ENCODE measurements at regions not wholly inside any gene's neighbourhood (a gene's known extent, or its start where the extent isn't known, plus 50 kb on each side); places are given as distances from the start of the nearest gene placed in this dataset.

DNA sequence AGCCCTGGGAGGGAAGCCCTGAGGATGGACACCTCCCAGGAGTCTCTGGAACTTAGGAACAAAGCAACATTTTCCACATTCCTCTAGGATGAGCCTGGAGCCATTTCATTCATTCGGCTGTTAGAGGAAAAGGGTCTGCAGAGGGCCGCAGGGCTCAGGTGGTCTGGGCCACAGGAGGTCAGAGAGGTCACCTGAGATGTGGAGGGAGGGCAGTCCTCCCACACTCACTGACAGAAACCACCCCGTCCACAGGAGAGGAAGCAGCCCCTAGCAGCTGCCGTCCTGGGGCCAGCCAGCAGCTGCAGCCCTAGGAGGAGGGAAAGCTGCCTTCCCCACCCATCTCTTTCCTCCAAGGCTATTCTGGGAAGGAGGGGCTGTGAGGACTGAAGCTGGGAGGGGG, 207.0 kb downstream of the CDC5L start:
- Mint-ChIP-seq H3K27me3 (peaks cover 18% of the 10 kb centered on the region), H3K4me1 (ENCODE audit: low read depth) (peaks cover 2% of the 10 kb centered on the region), H3K9me3 (no peaks in the 10 kb centered on the region), H3K36me3 (ENCODE audit: low read depth) (no peaks in the 10 kb centered on the region), H3K4me3 (no peak overlapping the region), H3K27ac (no peak overlapping the region)
- no peak for DNase-seq

DNA sequence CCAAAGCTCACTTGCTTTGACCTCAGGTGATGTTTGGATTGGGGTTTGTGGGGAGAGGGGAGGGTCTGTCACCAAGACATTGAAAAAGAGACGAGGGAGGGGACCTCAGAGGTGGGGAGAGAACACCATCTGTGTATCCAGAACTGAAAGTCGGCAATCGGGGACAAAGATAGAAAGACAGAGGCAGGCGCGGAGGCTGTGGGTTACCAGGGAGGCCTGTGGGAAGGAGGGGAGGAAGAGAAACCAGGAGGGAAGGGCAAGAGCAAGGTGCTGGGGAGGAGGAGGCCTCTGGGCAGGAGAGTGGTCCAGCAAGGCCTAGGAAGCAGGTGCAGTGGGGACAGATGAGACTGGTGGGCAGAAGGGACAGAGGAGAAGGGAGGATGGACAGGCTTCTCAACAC, 211.2 kb downstream of the CDC5L start:
- H3K4me1 Mint-ChIP-seq (ENCODE audit: low read depth), result no peaks in the 10 kb centered on the region
- no peaks in the 10 kb centered on the region for H3K9me3 Mint-ChIP-seq
- H3K4me3 Mint-ChIP-seq, result no peak overlapping the region
- no peaks in the 10 kb centered on the region for H3K36me3 Mint-ChIP-seq (ENCODE audit: low read depth)
- DNase-seq, result no peak
- H3K27ac Mint-ChIP-seq, result no peak overlapping the region
- peaks cover 2% of the 10 kb centered on the region for H3K27me3 Mint-ChIP-seq

DNA sequence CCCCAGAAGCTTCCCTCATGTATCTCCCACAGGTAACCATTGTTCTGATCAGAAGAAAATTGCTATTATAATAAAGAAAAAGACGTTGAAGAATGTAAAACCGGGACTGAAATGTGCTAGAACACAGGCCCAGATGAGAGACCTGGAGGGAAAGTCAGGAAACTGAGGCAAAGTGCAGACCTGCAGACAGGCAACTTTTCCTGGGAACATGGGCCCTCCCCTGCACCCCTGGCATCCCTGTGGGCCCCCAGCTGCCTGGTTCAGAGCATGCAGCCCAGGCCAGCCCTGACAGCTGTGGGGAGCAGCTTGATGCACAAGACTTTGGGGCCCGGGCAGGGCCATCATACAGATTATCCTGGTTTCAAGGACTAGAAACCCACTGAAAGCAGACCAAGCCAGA, 212.2 kb downstream of the CDC5L start:
- Mint-ChIP-seq H3K4me1 (ENCODE audit: low read depth) (no peaks in the 10 kb centered on the region), H3K9me3 (no peaks in the 10 kb centered on the region), H3K4me3 (no peak overlapping the region), H3K36me3 (ENCODE audit: low read depth) (no peaks in the 10 kb centered on the region), H3K27ac (no peak overlapping the region), H3K27me3 (no peaks in the 10 kb centered on the region)
- no peak for DNase-seq

DNA sequence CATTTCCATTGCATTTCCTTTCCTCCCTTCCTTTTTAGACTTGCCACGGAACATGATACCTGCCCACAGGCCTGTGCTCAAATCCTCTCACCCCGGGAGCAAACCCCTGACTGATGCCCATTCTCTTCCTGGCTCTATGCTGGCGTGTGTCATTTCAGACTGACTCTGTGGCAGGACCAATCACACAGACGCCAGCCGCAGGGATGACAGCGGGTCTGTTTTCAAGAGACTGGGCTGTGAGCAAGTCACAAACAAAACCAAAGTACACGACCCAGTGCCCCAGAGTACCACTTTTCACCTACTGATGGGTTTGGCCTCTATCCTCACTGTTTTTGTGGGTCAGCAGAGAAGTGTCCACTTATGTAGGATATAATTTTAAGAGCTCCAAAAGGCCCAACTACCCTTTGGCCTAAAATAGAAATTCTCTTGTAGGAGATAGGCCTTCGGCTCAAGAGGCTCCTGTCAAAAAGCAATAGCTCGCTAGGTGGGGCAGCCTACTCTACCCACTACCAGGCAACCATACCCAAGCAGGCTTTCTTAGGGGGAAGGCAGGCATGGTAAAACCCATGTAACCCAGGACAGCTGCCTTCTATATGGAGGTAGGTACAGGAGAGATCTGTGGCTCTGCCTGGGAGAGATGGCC, 215.7 kb downstream of the CDC5L start:
- Mint-ChIP-seq H3K36me3 (ENCODE audit: low read depth) (no peaks in the 10 kb centered on the region), H3K27ac (no peak overlapping the region), H3K4me1 (ENCODE audit: low read depth) (no peaks in the 10 kb centered on the region), H3K4me3 (no peak overlapping the region), H3K27me3 (no peaks in the 10 kb centered on the region), H3K9me3 (no peaks in the 10 kb centered on the region)
- no peak for DNase-seq

DNA sequence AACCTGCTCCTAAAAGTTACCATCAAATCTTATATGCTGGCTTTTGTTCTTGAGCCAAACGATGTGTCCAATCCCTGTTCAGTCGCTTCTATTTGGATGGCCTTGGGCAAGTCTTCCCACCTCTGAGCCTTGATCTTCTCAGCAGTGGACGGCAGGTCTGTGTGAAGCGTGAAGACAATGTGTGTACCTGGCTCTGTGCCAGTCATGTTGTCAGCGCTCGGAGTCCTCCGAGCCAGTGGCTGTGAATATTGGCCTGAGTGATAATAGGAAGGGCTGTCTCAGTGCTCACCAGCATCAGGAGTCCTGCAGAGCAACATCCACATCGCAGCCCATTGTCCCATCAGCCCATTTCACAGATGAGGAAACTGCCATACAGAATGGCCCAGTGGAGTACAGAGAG, 219.0 kb downstream of the CDC5L start:
- no peaks in the 10 kb centered on the region for H3K4me1 Mint-ChIP-seq (ENCODE audit: low read depth)
- no peaks in the 10 kb centered on the region for H3K27me3 Mint-ChIP-seq
- H3K27ac Mint-ChIP-seq, result no peak overlapping the region
- DNase-seq, result no peak
- no peaks in the 10 kb centered on the region for H3K36me3 Mint-ChIP-seq (ENCODE audit: low read depth)
- no peaks in the 10 kb centered on the region for H3K9me3 Mint-ChIP-seq
- H3K4me3 Mint-ChIP-seq, result no peak overlapping the region

DNA sequence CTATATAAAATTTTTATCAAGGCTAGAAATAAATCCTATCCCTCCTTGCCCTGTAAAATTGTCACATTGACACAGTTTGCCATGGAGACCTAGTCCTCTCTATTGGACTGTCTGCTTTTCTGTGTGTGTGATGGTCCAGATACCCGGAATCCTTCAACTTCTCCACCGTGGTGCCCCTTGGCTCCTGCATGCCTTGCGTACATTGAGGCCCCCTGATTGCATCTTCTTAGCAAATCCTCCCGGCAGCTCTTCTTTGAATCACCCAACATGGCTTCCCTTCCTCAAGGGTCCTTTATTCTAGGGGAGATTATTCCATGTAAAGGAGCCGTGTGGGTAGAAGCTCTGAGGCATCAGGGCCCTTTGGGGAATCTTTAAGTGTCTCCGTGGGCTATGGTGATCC, 219.5 kb downstream of the CDC5L start:
- Mint-ChIP-seq H3K27me3 (no peaks in the 10 kb centered on the region), H3K4me1 (ENCODE audit: low read depth) (no peaks in the 10 kb centered on the region), H3K36me3 (ENCODE audit: low read depth) (no peaks in the 10 kb centered on the region), H3K9me3 (no peaks in the 10 kb centered on the region), H3K27ac (no peak overlapping the region), H3K4me3 (no peak overlapping the region)
- no peak for DNase-seq

DNA sequence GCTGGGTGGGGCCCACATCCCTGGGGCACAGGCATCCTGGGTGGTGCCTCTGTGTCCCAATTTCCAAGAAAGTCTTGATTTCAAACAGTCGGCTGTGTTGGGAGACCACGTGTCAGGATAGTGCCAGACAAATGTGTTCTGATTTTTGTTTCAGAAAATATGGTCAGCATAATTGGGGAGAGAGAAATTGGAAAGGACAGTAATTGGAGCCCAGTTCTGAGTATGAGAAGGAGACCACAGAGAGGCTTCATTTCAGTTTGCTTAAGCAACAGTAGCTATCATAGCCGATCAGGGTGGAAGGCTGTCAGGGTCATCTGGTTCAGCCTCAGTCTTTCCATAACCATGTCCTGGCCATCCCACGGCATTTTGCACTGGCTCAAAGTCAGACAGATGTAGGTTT, 220.7 kb downstream of the CDC5L start:
- DNase-seq, result no peak
- Mint-ChIP-seq H3K4me3 (no peak overlapping the region), H3K27me3 (no peaks in the 10 kb centered on the region), H3K27ac (no peak overlapping the region), H3K9me3 (no peaks in the 10 kb centered on the region), H3K4me1 (ENCODE audit: low read depth) (no peaks in the 10 kb centered on the region), H3K36me3 (ENCODE audit: low read depth) (no peaks in the 10 kb centered on the region)

DNA sequence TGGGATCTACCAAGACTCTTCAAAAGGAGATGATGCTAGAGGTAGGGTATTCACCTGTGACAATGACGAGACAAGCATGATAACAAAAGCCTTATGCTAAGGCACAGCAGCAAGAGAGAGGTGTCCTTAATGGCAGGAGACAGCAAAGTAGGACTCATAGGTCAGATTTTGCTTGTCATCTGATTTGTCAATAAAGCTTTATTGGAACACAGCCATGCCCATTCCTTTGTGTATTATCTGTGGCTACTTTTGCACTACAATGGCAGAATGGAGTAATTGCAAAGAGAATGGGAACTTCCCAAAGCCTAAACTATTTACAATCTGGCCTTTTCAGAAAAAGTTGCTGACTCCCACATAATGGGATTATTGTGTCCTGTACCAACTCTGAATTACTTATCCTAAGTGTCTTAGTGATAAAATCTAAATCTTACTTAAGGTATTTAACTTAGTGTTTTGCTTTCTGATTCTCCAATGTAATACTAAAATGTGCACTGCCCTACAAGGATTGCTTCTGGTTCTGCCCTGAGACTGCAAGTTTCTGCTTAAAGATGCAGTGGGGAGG, 221.6 kb downstream of the CDC5L start:
- Mint-ChIP-seq H3K4me1 (ENCODE audit: low read depth) (no peaks in the 10 kb centered on the region), H3K9me3 (no peaks in the 10 kb centered on the region), H3K27me3 (no peaks in the 10 kb centered on the region), H3K36me3 (ENCODE audit: low read depth) (no peaks in the 10 kb centered on the region), H3K4me3 (no peak overlapping the region), H3K27ac (no peak overlapping the region)
- DNase-seq, result no peak

DNA sequence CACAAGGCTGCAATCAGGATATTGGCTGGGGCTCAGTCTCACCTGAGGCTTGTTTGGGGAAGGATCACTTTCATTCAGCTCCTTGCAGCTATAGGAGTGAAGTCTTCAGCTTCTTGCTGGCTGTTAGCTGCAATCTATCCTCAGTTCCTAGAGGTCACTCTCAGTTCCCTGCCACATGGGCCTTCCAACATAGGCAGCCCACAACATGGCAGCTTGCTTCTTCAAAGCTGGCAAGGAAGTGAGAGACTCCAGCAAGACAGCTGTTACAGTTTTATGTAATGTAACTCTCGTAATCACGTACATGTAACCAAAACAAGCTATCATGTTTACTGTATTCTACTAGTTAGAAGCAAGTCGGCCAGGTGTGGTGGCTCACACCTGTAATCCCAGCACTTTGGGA, 226.9 kb downstream of the CDC5L start:
- Mint-ChIP-seq H3K36me3 (ENCODE audit: low read depth) (no peaks in the 10 kb centered on the region), H3K27me3 (no peaks in the 10 kb centered on the region), H3K27ac (no peak overlapping the region), H3K4me3 (no peak overlapping the region), H3K9me3 (no peaks in the 10 kb centered on the region), H3K4me1 (ENCODE audit: low read depth) (no peaks in the 10 kb centered on the region)
- no peak for DNase-seq

DNA sequence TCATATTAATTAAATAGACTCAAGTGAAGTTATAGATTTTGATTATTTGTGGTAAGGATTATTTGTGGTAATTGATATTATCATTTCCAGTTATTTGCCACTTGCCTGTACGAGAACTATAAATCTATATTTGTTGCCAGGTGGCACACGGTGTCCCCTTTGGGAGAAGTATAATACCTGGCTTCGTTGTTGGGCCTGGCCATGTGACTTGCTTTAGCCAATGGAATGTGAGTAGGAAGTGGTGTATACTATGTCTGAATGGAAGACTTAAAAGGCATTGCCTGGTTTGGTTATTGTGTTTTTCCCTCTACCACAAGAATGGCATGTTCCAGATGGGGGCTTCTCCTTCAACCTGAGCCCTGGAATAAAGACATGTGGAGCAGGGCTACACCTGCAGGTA, 228.1 kb downstream of the CDC5L start:
- Mint-ChIP-seq H3K4me1 (ENCODE audit: low read depth) (no peaks in the 10 kb centered on the region), H3K4me3 (no peak overlapping the region), H3K36me3 (ENCODE audit: low read depth) (no peaks in the 10 kb centered on the region), H3K27me3 (no peaks in the 10 kb centered on the region), H3K9me3 (no peaks in the 10 kb centered on the region), H3K27ac (no peak overlapping the region)
- no peak for DNase-seq

DNA sequence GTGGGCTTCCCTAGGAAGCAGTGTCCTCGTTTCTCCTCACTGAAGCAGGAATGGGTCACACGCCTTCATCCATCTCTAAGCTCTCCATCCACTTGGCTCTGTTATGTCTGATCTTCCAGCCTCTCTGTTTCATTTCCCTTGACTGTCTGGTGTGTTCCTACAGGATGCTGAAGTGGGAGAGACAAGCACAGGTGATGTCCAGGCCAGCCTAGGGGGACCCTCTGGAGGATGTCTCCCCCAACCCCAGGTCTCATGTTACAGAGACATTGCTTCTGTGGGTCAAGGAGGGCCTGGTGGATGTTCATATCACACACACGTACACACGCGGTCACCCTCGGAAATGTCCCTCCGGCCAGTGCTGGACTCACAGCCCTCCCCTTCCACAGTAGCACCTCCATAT, 229.9 kb downstream of the CDC5L start:
- Mint-ChIP-seq H3K27ac (no peak overlapping the region), H3K4me3 (no peak overlapping the region), H3K36me3 (ENCODE audit: low read depth) (no peaks in the 10 kb centered on the region), H3K9me3 (no peaks in the 10 kb centered on the region), H3K27me3 (no peaks in the 10 kb centered on the region), H3K4me1 (ENCODE audit: low read depth) (no peaks in the 10 kb centered on the region)
- DNase-seq, result no peak

DNA sequence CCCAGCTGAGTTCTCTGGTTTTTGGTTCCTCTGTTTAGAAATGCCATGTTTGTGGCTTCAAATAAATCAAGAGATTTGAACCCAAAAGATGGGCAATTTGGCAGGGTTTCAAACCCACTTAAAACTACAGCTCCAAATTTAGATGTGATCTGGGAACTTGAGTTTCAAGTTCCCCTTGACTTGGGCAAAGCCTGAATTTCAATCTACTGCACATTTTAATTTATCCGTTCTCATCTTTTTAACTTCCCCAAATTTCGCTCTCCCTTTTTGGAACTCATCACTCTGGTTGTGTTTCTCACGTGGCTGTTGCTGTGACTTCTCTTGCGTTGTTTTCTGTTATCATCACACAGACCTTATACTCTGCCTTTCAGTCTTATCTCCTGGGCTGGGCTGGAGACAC, 230.9 kb downstream of the CDC5L start:
- Mint-ChIP-seq H3K27ac (no peak overlapping the region), H3K4me3 (no peak overlapping the region), H3K27me3 (no peaks in the 10 kb centered on the region), H3K36me3 (ENCODE audit: low read depth) (no peaks in the 10 kb centered on the region), H3K9me3 (no peaks in the 10 kb centered on the region), H3K4me1 (ENCODE audit: low read depth) (no peaks in the 10 kb centered on the region)
- DNase-seq, result no peak

DNA sequence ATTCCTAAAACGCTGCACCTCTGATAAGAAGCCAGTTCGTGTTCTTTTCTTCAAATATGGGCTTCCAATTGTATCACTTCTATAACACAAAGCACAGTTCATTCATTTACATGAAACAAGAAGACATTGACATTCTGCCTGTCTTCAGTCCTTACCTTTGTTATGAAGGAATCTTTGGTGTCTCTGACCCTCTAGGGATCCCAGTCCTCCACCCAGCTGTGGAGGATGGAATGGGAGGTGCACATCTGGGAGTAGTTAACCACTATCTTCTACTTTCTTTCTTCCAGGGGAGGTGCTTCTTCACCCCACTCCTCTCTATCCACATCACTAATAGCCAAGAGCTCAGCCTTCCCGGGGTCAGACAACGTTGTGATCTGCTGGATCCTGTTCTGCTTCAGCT, 233.4 kb downstream of the CDC5L start:
- DNase-seq, result no peak
- no peak overlapping the region for H3K4me3 Mint-ChIP-seq
- H3K4me1 Mint-ChIP-seq (ENCODE audit: low read depth), result no peaks in the 10 kb centered on the region
- H3K27ac Mint-ChIP-seq, result no peak overlapping the region
- no peaks in the 10 kb centered on the region for H3K27me3 Mint-ChIP-seq
- no peaks in the 10 kb centered on the region for H3K9me3 Mint-ChIP-seq
- H3K36me3 Mint-ChIP-seq (ENCODE audit: low read depth), result no peaks in the 10 kb centered on the region

DNA sequence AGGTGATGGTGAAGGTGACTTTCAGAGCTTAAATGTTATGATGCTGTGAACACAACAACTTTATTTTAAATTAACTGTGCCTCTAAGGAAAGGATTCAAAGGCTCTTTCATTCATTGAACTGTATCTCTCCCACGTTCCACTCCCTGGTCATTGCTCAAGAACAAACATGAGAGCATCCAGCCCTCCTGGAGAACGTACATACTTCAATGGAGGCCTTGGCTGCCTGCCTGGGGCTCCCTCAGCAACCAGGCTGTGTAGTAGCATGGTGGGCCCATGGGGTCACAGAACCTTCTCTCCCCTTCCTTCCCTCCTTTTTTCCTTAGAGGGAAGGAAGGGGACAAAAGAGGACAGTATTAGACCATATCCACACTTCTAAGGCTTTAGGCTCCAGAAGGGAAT, 234.3 kb downstream of the CDC5L start:
- Mint-ChIP-seq H3K27me3 (no peaks in the 10 kb centered on the region), H3K36me3 (ENCODE audit: low read depth) (no peaks in the 10 kb centered on the region), H3K27ac (no peak overlapping the region), H3K4me3 (no peak overlapping the region), H3K9me3 (no peaks in the 10 kb centered on the region), H3K4me1 (ENCODE audit: low read depth) (no peaks in the 10 kb centered on the region)
- no peak for DNase-seq

DNA sequence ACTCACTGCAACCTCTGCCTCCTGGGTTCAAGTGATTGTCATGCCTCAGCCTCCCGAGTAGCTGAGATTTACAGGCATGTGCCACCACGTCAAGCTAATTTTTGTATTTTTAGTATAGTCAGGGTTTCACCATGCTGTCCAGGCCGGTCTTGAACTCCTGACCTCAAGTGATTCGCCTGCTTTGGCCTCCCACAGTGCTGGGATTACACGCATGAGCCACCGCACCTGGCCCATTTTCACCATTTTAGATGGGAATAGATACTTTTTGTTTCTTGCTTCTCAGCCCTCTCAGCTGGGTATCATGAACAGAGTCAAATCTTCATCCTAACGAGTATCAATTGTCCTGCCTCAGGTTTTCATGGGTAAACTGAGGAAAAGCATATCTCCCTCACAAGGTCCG, 235.0 kb downstream of the CDC5L start:
- Mint-ChIP-seq H3K27me3 (no peaks in the 10 kb centered on the region), H3K27ac (no peak overlapping the region), H3K4me1 (ENCODE audit: low read depth) (peaks cover 2% of the 10 kb centered on the region), H3K4me3 (no peak overlapping the region), H3K9me3 (no peaks in the 10 kb centered on the region), H3K36me3 (ENCODE audit: low read depth) (no peaks in the 10 kb centered on the region)
- no peak for DNase-seq

DNA sequence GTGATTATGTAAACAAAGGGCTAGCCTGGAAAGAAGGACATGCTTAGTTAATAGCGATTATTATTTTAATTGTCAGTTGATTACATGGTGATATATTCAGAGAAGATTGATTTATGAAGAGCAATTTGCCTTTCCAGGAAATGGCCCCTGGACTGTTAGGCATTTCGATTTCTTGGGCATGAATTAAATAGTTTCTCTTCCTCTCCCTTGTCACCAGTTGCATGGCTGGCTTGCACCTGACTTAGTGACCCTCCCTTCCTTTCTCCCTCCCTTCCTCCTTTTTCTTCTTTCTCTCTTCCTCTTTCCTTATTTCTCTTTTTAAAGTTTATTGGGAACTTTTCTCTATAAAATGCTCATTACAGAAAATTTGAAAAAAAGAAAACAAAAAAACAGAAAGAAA, 235.4 kb downstream of the CDC5L start:
- no peaks in the 10 kb centered on the region for H3K9me3 Mint-ChIP-seq
- DNase-seq, result no peak
- no peak overlapping the region for H3K4me3 Mint-ChIP-seq
- H3K36me3 Mint-ChIP-seq (ENCODE audit: low read depth), result no peaks in the 10 kb centered on the region
- peaks cover 3% of the 10 kb centered on the region for H3K4me1 Mint-ChIP-seq (ENCODE audit: low read depth)
- H3K27ac Mint-ChIP-seq, result no peak overlapping the region
- no peaks in the 10 kb centered on the region for H3K27me3 Mint-ChIP-seq

Data from activated T-cell treated with anti-CD3 and anti-CD28 coated beads, Interleukin-2, amount 50 U/mL, for 24 hours (primary cell).